ENCODE measurements at regions not wholly inside any gene's neighbourhood (a gene's known extent, or its start where the extent isn't known, plus 50 kb on each side); places are given as distances from the start of the nearest gene placed in this dataset.
"Not testable (repeated sequence)": the region's sequence is repeated elsewhere in the genome, so short reads cannot be mapped to it uniquely, and the experiment has no call there.

DNA sequence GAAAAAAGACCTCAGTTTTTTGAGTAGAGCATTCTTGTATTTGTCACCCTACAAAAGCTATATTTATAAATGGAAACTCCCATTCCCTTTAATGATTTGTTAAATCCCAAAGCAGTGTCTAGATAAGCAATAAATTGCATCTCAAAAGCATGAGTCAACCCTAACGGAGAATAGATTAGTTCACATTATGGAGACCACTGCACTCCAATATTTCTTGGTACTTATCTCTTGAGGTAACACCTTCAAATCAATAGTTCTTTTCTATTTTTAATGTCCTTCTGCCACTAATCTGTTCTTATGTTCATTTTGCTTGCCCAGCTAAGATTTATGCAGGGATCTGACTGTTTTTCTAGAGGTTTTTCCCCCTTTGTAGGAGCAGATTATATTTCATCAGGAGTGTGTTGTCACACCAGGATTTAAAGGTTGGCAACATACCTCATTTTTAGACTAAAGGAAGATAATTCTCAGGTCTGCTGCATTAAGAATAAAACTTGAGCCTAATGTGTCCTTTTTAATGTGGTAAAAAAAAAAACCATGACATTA, 91.4 kb upstream of the ADGRG2 start:
- no peaks in the 10 kb centered on the region for H3K27me3 ChIP-seq (ENCODE audit: insufficient read depth, low read length)
- no peaks in the 10 kb centered on the region for H3K36me3 ChIP-seq (ENCODE audit: insufficient read depth, low read length)
- no peaks in the 10 kb centered on the region for H3F3A ChIP-seq (ENCODE audit: insufficient read depth, low read length)
- H4K20me1 ChIP-seq (ENCODE audit: insufficient read depth, low read length) = no peaks in the 10 kb centered on the region
- no peaks in the 10 kb centered on the region for H3K79me2 ChIP-seq (ENCODE audit: insufficient read depth, low read length)
- no peak overlapping the region for H3K9ac ChIP-seq (ENCODE audit: low read length)
- H3K27ac ChIP-seq (ENCODE audit: low read depth, low read length, poor library complexity, severe bottlenecking) = no peak overlapping the region
- H3K4me3 ChIP-seq (ENCODE audit: low read depth, low read length, poor library complexity, severe bottlenecking) = no peak overlapping the region
- no peak overlapping the region for H3K4me2 ChIP-seq (ENCODE audit: low read length)
- H2AFZ ChIP-seq (ENCODE audit: low read length) = no peak overlapping the region
- H3K4me1 ChIP-seq (ENCODE audit: insufficient read depth, low read length, severe bottlenecking) = no peaks in the 10 kb centered on the region
- no peaks in the 10 kb centered on the region for H3K9me2 ChIP-seq (ENCODE audit: low read depth, low read length)
- TF ChIP-seq, protein P1, sequence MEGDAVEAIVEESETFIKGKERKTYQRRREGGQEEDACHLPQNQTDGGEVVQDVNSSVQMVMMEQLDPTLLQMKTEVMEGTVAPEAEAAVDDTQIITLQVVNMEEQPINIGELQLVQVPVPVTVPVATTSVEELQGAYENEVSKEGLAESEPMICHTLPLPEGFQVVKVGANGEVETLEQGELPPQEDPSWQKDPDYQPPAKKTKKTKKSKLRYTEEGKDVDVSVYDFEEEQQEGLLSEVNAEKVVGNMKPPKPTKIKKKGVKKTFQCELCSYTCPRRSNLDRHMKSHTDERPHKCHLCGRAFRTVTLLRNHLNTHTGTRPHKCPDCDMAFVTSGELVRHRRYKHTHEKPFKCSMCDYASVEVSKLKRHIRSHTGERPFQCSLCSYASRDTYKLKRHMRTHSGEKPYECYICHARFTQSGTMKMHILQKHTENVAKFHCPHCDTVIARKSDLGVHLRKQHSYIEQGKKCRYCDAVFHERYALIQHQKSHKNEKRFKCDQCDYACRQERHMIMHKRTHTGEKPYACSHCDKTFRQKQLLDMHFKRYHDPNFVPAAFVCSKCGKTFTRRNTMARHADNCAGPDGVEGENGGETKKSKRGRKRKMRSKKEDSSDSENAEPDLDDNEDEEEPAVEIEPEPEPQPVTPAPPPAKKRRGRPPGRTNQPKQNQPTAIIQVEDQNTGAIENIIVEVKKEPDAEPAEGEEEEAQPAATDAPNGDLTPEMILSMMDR (IDR thresholded peaks at IDR 0.05; ENCODE audit: low read length) = no peak
- no peak for TF ChIP-seq EZH2 (IDR thresholded peaks at IDR 0.05; ENCODE audit: borderline replicate concordance, low read length)
- H3K9me3 ChIP-seq (ENCODE audit: low read length) = no peaks in the 10 kb centered on the region

DNA sequence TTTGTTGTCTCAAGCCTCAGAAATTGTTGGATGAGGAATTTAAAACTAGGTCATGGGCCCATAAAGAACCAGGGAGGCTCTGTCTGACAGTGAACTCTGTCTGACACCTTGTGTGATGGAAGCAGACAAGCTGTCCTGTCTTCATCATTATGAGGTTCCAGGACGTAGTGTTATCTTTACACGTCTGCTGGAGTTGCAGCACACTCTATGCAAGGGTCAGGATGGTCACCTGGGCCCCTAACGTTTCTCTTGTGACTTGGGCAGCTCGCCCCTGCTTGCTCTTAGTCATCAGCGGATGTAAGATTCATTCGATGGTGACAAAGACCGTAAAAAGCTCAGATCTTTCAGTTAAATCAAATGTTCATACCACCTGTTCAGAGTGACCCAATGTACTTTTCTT, 92.0 kb upstream of the ADGRG2 start:
- TF ChIP-seq, protein P1 (IDR thresholded peaks at IDR 0.05; ENCODE audit: low read length) = no peak
- H4K20me1 ChIP-seq (ENCODE audit: insufficient read depth, low read length) = no peaks in the 10 kb centered on the region
- no peaks in the 10 kb centered on the region for H3K27me3 ChIP-seq (ENCODE audit: insufficient read depth, low read length)
- H3K9me3 ChIP-seq (ENCODE audit: low read length) = no peaks in the 10 kb centered on the region
- no peak overlapping the region for H3K4me3 ChIP-seq (ENCODE audit: low read depth, low read length, poor library complexity, severe bottlenecking)
- no peaks in the 10 kb centered on the region for H3K9me2 ChIP-seq (ENCODE audit: low read depth, low read length)
- no peaks in the 10 kb centered on the region for H3F3A ChIP-seq (ENCODE audit: insufficient read depth, low read length)
- no peak overlapping the region for H2AFZ ChIP-seq (ENCODE audit: low read length)
- H3K79me2 ChIP-seq (ENCODE audit: insufficient read depth, low read length) = no peaks in the 10 kb centered on the region
- no peak overlapping the region for H3K4me2 ChIP-seq (ENCODE audit: low read length)
- no peak overlapping the region for H3K9ac ChIP-seq (ENCODE audit: low read length)
- no peaks in the 10 kb centered on the region for H3K36me3 ChIP-seq (ENCODE audit: insufficient read depth, low read length)
- H3K4me1 ChIP-seq (ENCODE audit: insufficient read depth, low read length, severe bottlenecking) = no peaks in the 10 kb centered on the region
- H3K27ac ChIP-seq (ENCODE audit: low read depth, low read length, poor library complexity, severe bottlenecking) = no peak overlapping the region

DNA sequence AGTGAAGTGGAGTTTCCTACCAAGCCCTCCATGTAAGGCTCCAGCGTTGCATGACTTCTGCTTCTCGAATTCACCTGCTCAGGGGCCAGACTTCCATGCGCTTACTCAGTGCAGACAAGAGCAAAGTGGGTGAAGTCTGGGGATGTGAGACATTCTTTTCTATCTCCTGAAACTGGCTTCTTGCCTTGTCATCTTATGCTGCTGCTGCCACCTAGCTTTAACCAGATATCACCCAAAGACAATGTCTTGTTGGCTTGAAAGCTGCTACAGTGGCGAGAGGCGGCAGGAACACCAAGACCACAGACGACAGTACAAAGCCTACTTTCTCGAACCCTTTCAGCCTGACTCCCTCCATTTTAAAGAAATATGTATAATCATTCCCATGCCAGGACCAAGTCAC, 103.6 kb upstream of the ADGRG2 start:
- Histone ChIP-seq H4K20me1 (ENCODE audit: insufficient read depth, low read length) (no peaks in the 10 kb centered on the region), H3K36me3 (ENCODE audit: insufficient read depth, low read length) (no peaks in the 10 kb centered on the region), H3K27ac (ENCODE audit: low read depth, low read length, poor library complexity, severe bottlenecking) (no peak overlapping the region), H3K4me2 (ENCODE audit: low read length) (no peak overlapping the region), H3F3A (ENCODE audit: insufficient read depth, low read length) (no peaks in the 10 kb centered on the region), H3K79me2 (ENCODE audit: insufficient read depth, low read length) (no peaks in the 10 kb centered on the region), H3K9ac (ENCODE audit: low read length) (no peak overlapping the region), H3K9me3 (ENCODE audit: low read length) (no peaks in the 10 kb centered on the region), H2AFZ (ENCODE audit: low read length) (no peak overlapping the region), H3K9me2 (ENCODE audit: low read depth, low read length) (no peaks in the 10 kb centered on the region), H3K27me3 (ENCODE audit: insufficient read depth, low read length) (no peaks in the 10 kb centered on the region), H3K4me1 (ENCODE audit: insufficient read depth, low read length, severe bottlenecking) (no peaks in the 10 kb centered on the region), H3K4me3 (ENCODE audit: low read depth, low read length, poor library complexity, severe bottlenecking) (no peak overlapping the region)
- TF ChIP-seq EZH2 (IDR thresholded peaks at IDR 0.05; ENCODE audit: borderline replicate concordance, low read length) = no peak
- TF ChIP-seq, protein P1 (IDR thresholded peaks at IDR 0.05; ENCODE audit: low read length) = 0 out of 2 replicates have a peak, but pooled peaks have one; percentile 5

DNA sequence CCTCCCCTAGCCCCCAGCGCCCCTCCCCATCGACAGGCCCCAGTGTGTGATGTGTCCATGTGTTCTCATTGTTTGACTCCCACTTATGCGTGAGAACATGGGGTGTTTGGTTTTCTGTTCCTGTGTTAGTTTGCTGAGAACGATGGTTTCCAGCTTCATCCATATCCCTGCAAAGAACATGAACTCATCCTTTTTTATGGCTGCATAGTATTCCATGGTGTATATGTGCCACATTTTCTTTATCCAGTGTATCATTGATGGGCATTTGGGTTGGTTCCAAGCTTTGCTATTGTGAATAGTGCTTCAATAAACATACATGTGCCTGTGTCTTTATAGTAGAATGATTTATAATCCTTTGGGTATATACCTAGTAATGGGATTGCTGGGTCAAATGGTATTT, 107.6 kb upstream of the ADGRG2 start:
- H3K27me3 ChIP-seq (ENCODE audit: insufficient read depth, low read length); H3K9me2 ChIP-seq (ENCODE audit: low read depth, low read length); H3K79me2 ChIP-seq (ENCODE audit: insufficient read depth, low read length); H2AFZ ChIP-seq (ENCODE audit: low read length); H3K27ac ChIP-seq (ENCODE audit: low read depth, low read length, poor library complexity, severe bottlenecking); H3K9me3 ChIP-seq (ENCODE audit: low read length); H3F3A ChIP-seq (ENCODE audit: insufficient read depth, low read length); H3K4me2 ChIP-seq (ENCODE audit: low read length); H3K4me1 ChIP-seq (ENCODE audit: insufficient read depth, low read length, severe bottlenecking); H3K36me3 ChIP-seq (ENCODE audit: insufficient read depth, low read length); H4K20me1 ChIP-seq (ENCODE audit: insufficient read depth, low read length); H3K9ac ChIP-seq (ENCODE audit: low read length); H3K4me3 ChIP-seq (ENCODE audit: low read depth, low read length, poor library complexity, severe bottlenecking): not testable (repeated sequence)
